BJ (cell line): ENCODE measurements at regions not wholly inside any gene's neighbourhood (a gene's known extent, or its start where the extent isn't known, plus 50 kb on each side); places are given as distances from the start of the nearest gene placed in this dataset.

Experiments used
- CTCF ChIA-PET: fragments of 350-600 bp; formaldehyde crosslinking; extraction: SDS; loops from one replicate; lab custom pipeline; 2021; ENCODE audit warnings: antibody characterized with exemption, inconsistent platforms; lab: Yijun Ruan, JAX
- POLR2A ChIA-PET: fragments of 300-600 bp; sonication (Branson Sonifier 250); formaldehyde crosslinking; extraction: SDS; loops from one replicate; lab custom pipeline; 2021; ENCODE audit warnings: antibody characterized with exemption; lab: Charles Lee
- DNase-seq: peaks from one replicate; pipeline ENCODE4 v3.0.0-alpha.2; 2011; ENCODE audit warnings: low read depth
- H3K27me3 ChIP-seq: 2 replicates; pipeline ENCODE4 v1.6.0; 2011; ENCODE audit warnings: low read length; ENCODE audit not compliant: control insufficient read depth, insufficient read depth
- H3K36me3 ChIP-seq: 2 replicates; pipeline ENCODE4 v1.5.1; 2011; ENCODE audit warnings: low read length; ENCODE audit not compliant: control insufficient read depth, insufficient read depth
- H3K4me3 ChIP-seq: 2 replicates; pipeline ENCODE4 v1.5.1; 2011; ENCODE audit warnings: low read depth, mild to moderate bottlenecking, control low read depth, low read length
- TF ChIP-seq, protein P1 (sequence below): IDR thresholded peaks from 2 replicates; pipeline ENCODE4 v1.5.1; 2011; ENCODE audit warnings: low read depth, mild to moderate bottlenecking, control low read depth, inconsistent platforms, low read length, moderate library complexity; ENCODE audit not compliant: insufficient read depth

GRCh38 chr1:147849098-147849895 is 53.3 kb upstream of the GJA8 start:
- no peaks in the 10 kb centered on the region for H3K27me3 ChIP-seq
- POLR2A ChIA-PET: no interaction called here
- CTCF ChIA-PET: no interaction called here
- H3K4me3 ChIP-seq: no peak overlapping the region
- TF ChIP-seq, protein P1, sequence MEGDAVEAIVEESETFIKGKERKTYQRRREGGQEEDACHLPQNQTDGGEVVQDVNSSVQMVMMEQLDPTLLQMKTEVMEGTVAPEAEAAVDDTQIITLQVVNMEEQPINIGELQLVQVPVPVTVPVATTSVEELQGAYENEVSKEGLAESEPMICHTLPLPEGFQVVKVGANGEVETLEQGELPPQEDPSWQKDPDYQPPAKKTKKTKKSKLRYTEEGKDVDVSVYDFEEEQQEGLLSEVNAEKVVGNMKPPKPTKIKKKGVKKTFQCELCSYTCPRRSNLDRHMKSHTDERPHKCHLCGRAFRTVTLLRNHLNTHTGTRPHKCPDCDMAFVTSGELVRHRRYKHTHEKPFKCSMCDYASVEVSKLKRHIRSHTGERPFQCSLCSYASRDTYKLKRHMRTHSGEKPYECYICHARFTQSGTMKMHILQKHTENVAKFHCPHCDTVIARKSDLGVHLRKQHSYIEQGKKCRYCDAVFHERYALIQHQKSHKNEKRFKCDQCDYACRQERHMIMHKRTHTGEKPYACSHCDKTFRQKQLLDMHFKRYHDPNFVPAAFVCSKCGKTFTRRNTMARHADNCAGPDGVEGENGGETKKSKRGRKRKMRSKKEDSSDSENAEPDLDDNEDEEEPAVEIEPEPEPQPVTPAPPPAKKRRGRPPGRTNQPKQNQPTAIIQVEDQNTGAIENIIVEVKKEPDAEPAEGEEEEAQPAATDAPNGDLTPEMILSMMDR: no peak
- no peak for DNase-seq
- no peaks in the 10 kb centered on the region for H3K36me3 ChIP-seq

GRCh38 chr1:147850737-147851136 is 51.9 kb upstream of the GJA8 start:
- H3K27me3 ChIP-seq: no peaks in the 10 kb centered on the region
- no peak for DNase-seq
- ChIA-PET POLR2A (no interaction called here), CTCF (no interaction called here)
- no peaks in the 10 kb centered on the region for H3K36me3 ChIP-seq
- TF ChIP-seq, protein P1: no peak
- H3K4me3 ChIP-seq: no peak overlapping the region

- Histone ChIP-seq H3K4me3 (no peak overlapping the region), H3K36me3 (no peaks in the 10 kb centered on the region), H3K27me3 (no peaks in the 10 kb centered on the region)
- DNase-seq: no peak
- ChIA-PET CTCF (no interaction called here), POLR2A (no interaction called here)
- TF ChIP-seq, protein P1: no peak
Measured at GRCh38 chr1:147851149-147851548, 51.4 kb upstream of the GJA8 start.

DNA sequence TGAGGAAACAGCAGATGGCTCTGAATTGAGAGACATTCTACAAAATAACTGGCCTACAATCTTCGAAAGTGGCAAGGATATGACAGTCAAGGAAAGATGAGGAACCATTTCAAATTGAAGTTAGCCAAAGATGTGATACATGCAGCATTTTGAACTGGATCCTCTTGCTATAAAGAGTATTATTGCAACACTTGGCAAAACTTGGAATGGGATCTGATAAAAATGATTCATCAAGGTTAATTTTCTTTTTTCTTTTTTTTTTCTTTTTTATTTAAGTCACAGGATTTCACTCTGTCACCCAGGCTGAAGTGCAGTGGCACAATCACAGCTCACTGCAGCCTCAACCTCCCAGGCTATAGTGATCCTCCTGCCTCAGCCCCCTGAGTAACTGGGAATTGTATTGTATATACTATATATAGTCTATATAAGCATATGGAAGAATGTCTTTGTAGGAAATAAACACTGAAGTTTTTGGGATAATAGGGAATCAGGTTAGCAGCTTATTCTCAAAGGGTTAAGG is 49.8 kb upstream of the GJA8 start:
- DNase-seq: no peak
- CTCF ChIA-PET: interaction anchor here (1.0 to 1.1 kb wide), 2 partner anchors 33 to 40 kb away, joined by 3 to 4 read pairs; no protein-coding TSS in a partner anchor

More for the DNA sequence above, 49.8 kb upstream of the GJA8 start:
- no peak overlapping the region for H3K4me3 ChIP-seq
- POLR2A ChIA-PET: no interaction called here
- no peaks in the 10 kb centered on the region for H3K27me3 ChIP-seq
- no peaks in the 10 kb centered on the region for H3K36me3 ChIP-seq
- TF ChIP-seq, protein P1: no peak
